Activated naive CD4-positive, alpha-beta T cell treated with Interleukin-2 at 50 U/mL for 16 hours (primary cell): ENCODE measurements at regions not wholly inside any gene's neighbourhood (a gene's known extent, or its start where the extent isn't known, plus 50 kb on each side); places are given as distances from the start of the nearest gene placed in this dataset.

Experiments
- DNase-seq: peaks from one replicate; pipeline ENCODE4 v3.0.0-alpha.2; 2020

DNA sequence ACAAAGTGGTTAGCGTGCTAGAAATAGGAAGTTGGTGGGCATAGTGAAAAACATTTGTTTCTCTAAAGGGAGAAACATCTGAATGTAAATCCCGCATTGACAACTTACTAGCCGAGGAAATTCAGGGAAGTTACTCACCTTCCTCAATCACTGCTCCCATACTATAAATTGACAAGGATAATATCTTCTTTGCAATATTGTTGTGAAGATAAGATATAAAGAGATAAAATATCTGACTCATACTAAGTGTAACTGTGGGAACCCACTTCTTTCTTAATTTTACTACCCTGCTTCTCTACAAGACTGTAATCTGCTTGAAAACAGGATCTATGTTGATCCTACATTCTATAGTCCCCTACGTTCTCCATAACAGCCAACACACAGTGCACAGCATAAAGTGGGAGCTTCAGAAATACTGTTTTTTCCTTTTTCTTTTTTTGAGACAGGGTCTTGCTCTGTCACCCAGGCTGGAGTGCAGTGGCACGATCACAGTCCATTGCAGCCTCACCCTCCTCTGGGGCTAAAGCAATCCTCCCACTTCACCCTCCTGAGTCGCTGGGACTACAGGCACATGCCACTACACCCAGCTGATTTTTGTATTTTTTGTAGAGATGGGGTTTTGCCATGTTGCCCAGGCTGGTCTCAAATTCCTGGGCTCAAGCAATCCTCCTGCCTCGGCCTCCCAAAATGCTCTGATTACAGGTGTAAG, 57.4 kb upstream of the C1orf21 start:
- DNase-seq, result no peak

DNA sequence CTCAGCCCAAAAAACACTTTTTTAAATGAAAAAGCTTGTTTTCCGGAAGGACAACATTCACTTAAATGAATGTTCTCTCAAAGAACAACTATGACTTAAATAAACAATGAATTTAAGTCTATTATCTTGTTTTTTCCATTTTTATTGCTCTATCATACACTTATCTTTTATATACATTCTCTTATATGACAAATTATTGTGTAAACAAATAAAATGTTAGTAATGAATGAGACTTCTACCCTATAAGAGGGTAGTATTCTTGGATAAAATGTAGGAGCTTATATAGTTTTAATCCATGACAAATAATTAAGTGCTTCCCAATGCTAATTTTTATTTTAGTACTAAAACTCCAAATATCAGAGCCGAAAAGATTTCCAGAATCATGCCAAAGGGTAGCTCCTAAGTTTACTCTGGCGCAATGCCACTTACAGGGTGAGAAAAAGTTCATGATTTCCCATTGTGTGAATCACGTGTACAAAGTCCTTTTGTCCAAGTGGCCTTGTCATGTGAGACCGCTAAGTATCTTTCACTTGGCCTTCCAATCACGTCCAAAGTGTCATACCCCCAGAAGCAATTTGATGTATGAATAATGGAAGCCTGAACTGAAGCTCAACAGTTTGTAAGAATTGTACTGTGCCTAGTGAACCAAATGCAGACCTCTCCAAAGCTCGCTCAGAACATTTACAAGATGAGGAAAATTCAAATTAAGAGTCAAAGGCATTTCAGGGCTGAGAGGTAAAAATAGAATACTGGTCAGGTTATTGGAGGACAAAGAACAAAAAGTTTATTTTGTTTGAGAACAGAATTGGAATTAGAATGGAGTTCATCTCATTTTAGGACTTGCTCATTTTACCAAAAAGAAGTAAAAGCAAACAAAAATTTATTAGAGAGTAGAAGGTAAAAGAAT, 56.6 kb upstream of the C1orf21 start:
- DNase-seq, result no peak

DNA sequence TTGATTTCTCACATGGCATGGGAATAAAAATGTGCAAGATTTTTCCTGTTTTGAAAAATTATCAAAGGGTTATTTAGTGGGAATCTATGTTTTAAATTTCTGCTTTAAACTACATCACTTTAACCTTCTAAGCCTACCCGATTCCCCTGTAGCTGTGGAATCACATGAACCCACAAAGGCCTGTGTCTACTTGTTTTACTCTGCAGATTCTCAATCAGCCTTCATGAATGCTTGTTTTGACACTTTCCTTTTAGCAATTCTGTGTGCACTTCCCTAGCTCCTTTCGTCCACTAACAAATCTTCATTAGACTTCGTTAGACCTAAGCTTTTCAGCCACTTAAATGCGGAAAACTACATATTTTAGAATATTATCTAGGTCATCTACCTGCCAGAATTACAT, 56.0 kb upstream of the C1orf21 start:
- no peak for DNase-seq
